Neural progenitor cell (in vitro differentiated cells): ENCODE measurements at regions not wholly inside any gene's neighbourhood (a gene's known extent, or its start where the extent isn't known, plus 50 kb on each side); places are given as distances from the start of the nearest gene placed in this dataset.

Experiments
- DNase-seq: peaks from one replicate; pipeline ENCODE4 v3.0.0-alpha.2; 2016; ENCODE audit warnings: low spot score
- H2AFZ ChIP-seq: fragments of 200-600 bp; sonication (generic); replicated peaks from 2 replicates; pipeline ENCODE4 v1.6.1; 2016; ENCODE audit warnings: antibody characterized with exemption
- H3F3A ChIP-seq: fragments of 200-600 bp; sonication (generic); 2 replicates; pipeline ENCODE4 v1.6.1; 2016; ENCODE audit warnings: antibody characterized with exemption, low read depth
- H3K27ac ChIP-seq: fragments of 200-600 bp; sonication (generic); 2 replicates; pipeline ENCODE4 v1.5.1; 2016; ENCODE audit warnings: mild to moderate bottlenecking
- H3K27me3 ChIP-seq: fragments of 200-600 bp; sonication (generic); 2 replicates; pipeline ENCODE4 v1.6.1; 2016; ENCODE audit warnings: mild to moderate bottlenecking, moderate library complexity
- H3K36me3 ChIP-seq: fragments of 200-600 bp; sonication (generic); 2 replicates; pipeline ENCODE4 v1.5.1; 2016
- H3K4me1 ChIP-seq: fragments of 200-600 bp; sonication (generic); 2 replicates; pipeline ENCODE4 v1.6.1; 2016; ENCODE audit warnings: mixed run types
- H3K4me2 ChIP-seq: fragments of 200-600 bp; sonication (generic); 2 replicates; pipeline ENCODE4 v1.6.1; 2016
- H3K4me3 ChIP-seq: fragments of 200-600 bp; sonication (generic); 2 replicates; pipeline ENCODE4 v1.5.1; 2016
- H3K79me2 ChIP-seq: fragments of 200-600 bp; sonication (generic); 2 replicates; pipeline ENCODE4 v1.6.1; 2016; ENCODE audit warnings: low read depth
- H3K9ac ChIP-seq: fragments of 200-600 bp; sonication (generic); 2 replicates; pipeline ENCODE4 v1.6.1; 2016
- H3K9me3 ChIP-seq: fragments of 200-600 bp; sonication (generic); 2 replicates; pipeline ENCODE4 v1.5.1; 2016; ENCODE audit warnings: low read depth
- H4K20me1 ChIP-seq: fragments of 200-600 bp; sonication (generic); 2 replicates; pipeline ENCODE4 v1.6.1; 2016; ENCODE audit warnings: low read depth
- H3K27ac Mint-ChIP-seq: 3 replicates; pipeline ENCODE4 v1.8.0; 2021; ENCODE audit warnings: mixed read lengths
- H3K27me3 Mint-ChIP-seq: 2 replicates; pipeline ENCODE4 v1.8.0; 2022; ENCODE audit warnings: low read depth, mild to moderate bottlenecking, inconsistent platforms, moderate library complexity, mixed read lengths; ENCODE audit not compliant: insufficient read depth
- H3K36me3 Mint-ChIP-seq: 3 replicates; pipeline ENCODE4 v1.8.0; 2021; ENCODE audit warnings: mixed read lengths
- H3K4me1 Mint-ChIP-seq: 3 replicates; pipeline ENCODE4 v1.8.0; 2021; ENCODE audit warnings: mixed read lengths
- H3K4me3 Mint-ChIP-seq: 3 replicates; pipeline ENCODE4 v1.8.0; 2021; ENCODE audit warnings: mild to moderate bottlenecking, moderate library complexity, mixed read lengths
- H3K9me3 Mint-ChIP-seq: 3 replicates; pipeline ENCODE4 v1.8.0; 2020; ENCODE audit warnings: mixed read lengths
- EZH2 ChIP-seq: fragments of 200-600 bp; sonication (generic); IDR thresholded peaks from 2 replicates; pipeline ENCODE4 v1.6.1; 2017; ENCODE audit warnings: antibody characterized with exemption, mild to moderate bottlenecking, moderate library complexity
- EZH2phosphoT487 ChIP-seq: fragments of 200-600 bp; sonication (generic); IDR thresholded peaks from 2 replicates; pipeline ENCODE4 v1.6.1; 2017; ENCODE audit warnings: antibody characterized with exemption
- TF ChIP-seq, protein P1 (sequence below): fragments of 200-600 bp; sonication (generic); IDR thresholded peaks from 2 replicates; pipeline ENCODE4 v1.5.1; 2017; ENCODE audit warnings: antibody characterized with exemption, mild to moderate bottlenecking

DNA sequence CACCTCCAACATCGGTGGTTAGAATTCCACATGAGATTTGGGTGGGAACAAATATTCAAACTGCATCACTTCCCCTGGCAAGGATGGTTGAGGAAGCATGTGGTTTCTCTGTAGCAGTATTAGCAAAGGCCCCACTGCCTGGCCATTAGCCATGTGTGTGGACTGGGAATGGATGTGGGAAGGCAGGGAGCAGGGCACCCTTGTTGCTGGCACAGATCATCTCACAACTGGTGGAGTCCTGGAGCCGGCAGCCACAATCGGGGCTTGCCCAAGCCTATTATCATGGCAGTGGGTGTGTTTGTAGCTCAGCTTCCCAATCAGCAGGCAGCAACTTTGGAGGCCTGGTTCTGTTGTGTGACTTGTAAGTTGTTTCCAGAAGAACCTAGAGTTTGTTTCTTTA, 391.9 kb downstream of the DLEU7 start:
- Histone ChIP-seq H3K27me3 (no peaks in the 10 kb centered on the region), H3K9ac (no peak overlapping the region), H3K36me3 (no peaks in the 10 kb centered on the region), H3K4me1 (peaks cover 12% of the 10 kb centered on the region), H4K20me1 (no peaks in the 10 kb centered on the region), H3K9me3 (no peaks in the 10 kb centered on the region), H3K27ac (no peak overlapping the region), H3K79me2 (no peaks in the 10 kb centered on the region), H3K4me3 (no peak overlapping the region), H2AFZ (no peak overlapping the region), H3F3A (no peaks in the 10 kb centered on the region), H3K4me2 (no peak overlapping the region)
- H3K4me1 Mint-ChIP-seq, result peaks cover 14% of the 10 kb centered on the region
- H3K36me3 Mint-ChIP-seq, result no peaks in the 10 kb centered on the region
- DNase-seq, result no peak
- H3K27ac Mint-ChIP-seq, result no peak overlapping the region
- H3K9me3 Mint-ChIP-seq, result no peaks in the 10 kb centered on the region
- TF ChIP-seq EZH2phosphoT487 (no peak), EZH2 (no peak)
- TF ChIP-seq, protein P1, sequence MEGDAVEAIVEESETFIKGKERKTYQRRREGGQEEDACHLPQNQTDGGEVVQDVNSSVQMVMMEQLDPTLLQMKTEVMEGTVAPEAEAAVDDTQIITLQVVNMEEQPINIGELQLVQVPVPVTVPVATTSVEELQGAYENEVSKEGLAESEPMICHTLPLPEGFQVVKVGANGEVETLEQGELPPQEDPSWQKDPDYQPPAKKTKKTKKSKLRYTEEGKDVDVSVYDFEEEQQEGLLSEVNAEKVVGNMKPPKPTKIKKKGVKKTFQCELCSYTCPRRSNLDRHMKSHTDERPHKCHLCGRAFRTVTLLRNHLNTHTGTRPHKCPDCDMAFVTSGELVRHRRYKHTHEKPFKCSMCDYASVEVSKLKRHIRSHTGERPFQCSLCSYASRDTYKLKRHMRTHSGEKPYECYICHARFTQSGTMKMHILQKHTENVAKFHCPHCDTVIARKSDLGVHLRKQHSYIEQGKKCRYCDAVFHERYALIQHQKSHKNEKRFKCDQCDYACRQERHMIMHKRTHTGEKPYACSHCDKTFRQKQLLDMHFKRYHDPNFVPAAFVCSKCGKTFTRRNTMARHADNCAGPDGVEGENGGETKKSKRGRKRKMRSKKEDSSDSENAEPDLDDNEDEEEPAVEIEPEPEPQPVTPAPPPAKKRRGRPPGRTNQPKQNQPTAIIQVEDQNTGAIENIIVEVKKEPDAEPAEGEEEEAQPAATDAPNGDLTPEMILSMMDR, result no peak
- no peaks in the 10 kb centered on the region for H3K27me3 Mint-ChIP-seq
- H3K4me3 Mint-ChIP-seq, result no peak overlapping the region

DNA sequence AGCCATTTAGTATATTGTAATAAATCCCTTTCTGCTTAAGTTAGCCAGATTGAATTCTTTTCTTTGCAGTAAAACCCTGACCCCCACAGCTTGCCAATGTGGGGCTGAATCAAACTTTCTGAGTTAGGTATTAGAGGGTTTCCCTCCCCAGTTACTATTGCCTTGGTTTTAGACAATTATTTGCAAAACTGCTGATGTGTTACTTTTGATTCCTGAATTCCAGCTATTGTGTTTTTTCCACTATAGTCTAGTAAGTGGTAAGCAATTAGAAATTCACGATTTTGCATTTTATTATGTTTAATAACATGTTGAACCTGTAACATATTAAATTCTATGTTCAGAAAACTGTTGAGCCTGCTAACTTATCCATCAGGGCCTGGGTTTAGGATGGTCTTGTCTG, 391.5 kb downstream of the DLEU7 start:
- H3K9me3 Mint-ChIP-seq, result no peaks in the 10 kb centered on the region
- no peaks in the 10 kb centered on the region for H3K36me3 ChIP-seq
- DNase-seq, result no peak
- H4K20me1 ChIP-seq, result no peaks in the 10 kb centered on the region
- no peak overlapping the region for H3K27ac Mint-ChIP-seq
- no peaks in the 10 kb centered on the region for H3F3A ChIP-seq
- no peak overlapping the region for H3K4me3 Mint-ChIP-seq
- H3K4me2 ChIP-seq, result no peak overlapping the region
- no peak overlapping the region for H3K4me3 ChIP-seq
- H3K36me3 Mint-ChIP-seq, result no peaks in the 10 kb centered on the region
- H3K79me2 ChIP-seq, result no peaks in the 10 kb centered on the region
- H2AFZ ChIP-seq, result no peak overlapping the region
- TF ChIP-seq EZH2, result no peak
- no peak for TF ChIP-seq EZH2phosphoT487
- TF ChIP-seq, protein P1, result no peak
- H3K9me3 ChIP-seq, result no peaks in the 10 kb centered on the region
- H3K4me1 Mint-ChIP-seq, result peaks cover 18% of the 10 kb centered on the region
- H3K4me1 ChIP-seq, result peaks cover 12% of the 10 kb centered on the region
- H3K27ac ChIP-seq, result no peak overlapping the region
- H3K27me3 Mint-ChIP-seq, result no peaks in the 10 kb centered on the region
- no peak overlapping the region for H3K9ac ChIP-seq
- no peaks in the 10 kb centered on the region for H3K27me3 ChIP-seq

GRCh38 chr13:50452756-50453155, 390.7 kb downstream of the DLEU7 start:
- DNase-seq, result no peak
- no peaks in the 10 kb centered on the region for H3K9me3 ChIP-seq
- TF ChIP-seq EZH2phosphoT487 (no peak), EZH2 (no peak)
- TF ChIP-seq, protein P1, result no peak
- H3K4me1 ChIP-seq, result peaks cover 12% of the 10 kb centered on the region
- no peak overlapping the region for H3K27ac ChIP-seq
- no peak overlapping the region for H3K4me3 ChIP-seq
- Mint-ChIP-seq H3K27ac (no peak overlapping the region), H3K36me3 (no peaks in the 10 kb centered on the region), H3K4me1 (peaks cover 19% of the 10 kb centered on the region), H3K9me3 (no peaks in the 10 kb centered on the region), H3K4me3 (no peak overlapping the region), H3K27me3 (peaks cover 2% of the 10 kb centered on the region)
- peak overlapping the region; percentile 6 for H3K4me2 ChIP-seq
- H3K27me3 ChIP-seq, result no peaks in the 10 kb centered on the region
- no peaks in the 10 kb centered on the region for H3K79me2 ChIP-seq
- no peaks in the 10 kb centered on the region for H3F3A ChIP-seq
- no peaks in the 10 kb centered on the region for H3K36me3 ChIP-seq
- no peak overlapping the region for H2AFZ ChIP-seq
- H4K20me1 ChIP-seq, result no peaks in the 10 kb centered on the region
- H3K9ac ChIP-seq, result no peak overlapping the region
